ENCODE measurements at regions not wholly inside any gene's neighbourhood (a gene's known extent, or its start where the extent isn't known, plus 50 kb on each side); places are given as distances from the start of the nearest gene placed in this dataset.

GRCh38 chr7:9781710-9782109 lies 1192.0 kb upstream of the PHF14 start:
- TF ChIP-seq CTCF (conservative IDR thresholded peaks at IDR 0.05) = no peak
- H3K27ac ChIP-seq = no peak overlapping the region

- no peak overlapping the region for H3K27ac ChIP-seq
- no peak for TF ChIP-seq CTCF (conservative IDR thresholded peaks at IDR 0.05)
These were observed 1191.4 kb upstream of the PHF14 start for GRCh38 chr7:9782275-9782674.

- TF ChIP-seq CTCF (conservative IDR thresholded peaks at IDR 0.05) = no peak
- no peak overlapping the region for H3K27ac ChIP-seq
These were observed 1188.5 kb upstream of the PHF14 start for GRCh38 chr7:9785211-9785610.

- no peak for TF ChIP-seq CTCF (conservative IDR thresholded peaks at IDR 0.05)
- H3K27ac ChIP-seq = no peak overlapping the region
These were observed 1177.4 kb upstream of the PHF14 start for GRCh38 chr7:9796241-9796640.

- H3K27ac ChIP-seq = no peak overlapping the region
- no peak for TF ChIP-seq CTCF (conservative IDR thresholded peaks at IDR 0.05)
These were observed 1151.0 kb upstream of the PHF14 start for GRCh38 chr7:9822458-9823290.

- TF ChIP-seq CTCF (conservative IDR thresholded peaks at IDR 0.05) = no peak
These were observed 1138.5 kb upstream of the PHF14 start for GRCh38 chr7:9835199-9835598.

GRCh38 chr7:9836671-9837070 lies 1137.0 kb upstream of the PHF14 start:
- TF ChIP-seq CTCF (conservative IDR thresholded peaks at IDR 0.05) = no peak
- H3K27ac ChIP-seq = no peak overlapping the region

More at GRCh38 chr7:9835199-9835598, 1138.5 kb upstream of the PHF14 start:
- no peak overlapping the region for H3K27ac ChIP-seq
